GM23248 (cell line): ENCODE measurements at regions not wholly inside any gene's neighbourhood (a gene's known extent, or its start where the extent isn't known, plus 50 kb on each side); places are given as distances from the start of the nearest gene placed in this dataset.

ENCODE experiments used
- EZH2 ChIP-seq: fragments of 200-600 bp; sonication (generic); IDR thresholded peaks from 2 replicates; pipeline ENCODE4 v1.6.1; 2018; ENCODE audit warnings: antibody characterized with exemption, mild to moderate bottlenecking; ENCODE audit not compliant: insufficient read depth, poor library complexity, severe bottlenecking
- EZH2phosphoT487 ChIP-seq: fragments of 200-600 bp; sonication (generic); IDR thresholded peaks from 2 replicates; pipeline ENCODE4 v1.6.1; 2018; ENCODE audit warnings: antibody characterized with exemption, moderate library complexity, mild to moderate bottlenecking, low read depth; ENCODE audit not compliant: insufficient read depth

DNA sequence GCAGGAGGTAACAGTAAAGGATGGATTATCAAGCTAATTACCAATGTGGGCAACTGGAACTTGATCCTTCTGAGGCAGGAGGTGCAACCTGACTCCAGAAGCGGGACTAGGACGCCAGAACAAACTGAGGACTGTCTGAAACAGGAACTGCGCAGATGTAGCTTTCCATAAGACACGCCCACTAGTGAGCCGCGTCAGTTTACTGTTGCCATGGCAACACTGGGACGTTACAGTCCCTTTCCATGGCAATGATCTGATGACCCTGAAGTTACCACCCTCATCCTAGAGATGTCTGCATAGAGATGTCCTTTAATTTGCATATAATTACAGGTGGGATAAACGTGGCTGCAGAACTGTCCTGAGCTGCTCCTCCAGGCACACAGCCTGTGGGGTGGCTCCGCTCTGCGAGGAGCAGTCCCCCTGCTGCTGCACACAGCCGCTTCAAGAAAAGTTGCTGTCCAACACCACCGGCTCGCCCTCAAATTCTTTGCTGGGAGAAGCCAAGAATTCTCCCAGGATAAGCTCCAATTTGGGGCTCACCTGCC is 816.6 kb downstream of the UQCRFS1 start:
- no peak for TF ChIP-seq EZH2phosphoT487
- TF ChIP-seq EZH2: no peak
